K562 (cell line): ENCODE measurements at regions not wholly inside any gene's neighbourhood (a gene's known extent, or its start where the extent isn't known, plus 50 kb on each side); places are given as distances from the start of the nearest gene placed in this dataset.

Source experiments
- ATAC-seq: fragments of 200-7000 bp; cut with Tn5 transposase; 3 replicates; pipeline ENCODE4 v1.9.1; 2020; ENCODE audit warnings: moderate library complexity
- BruUV-seq: library from RNA; stranded (reverse); fragments of 400-500 nt; replicated peaks from 2 replicates; lab custom pipeline; 2021; lab: Mats Ljungman, UMichigan
- CTCF ChIA-PET: fragments of 300-600 bp; formaldehyde crosslinking; extraction: SDS; loops from one replicate; lab custom pipeline; 2021; ENCODE audit warnings: low intra/inter-chr PET ratio; lab: Yijun Ruan, JAX
- POLR2A ChIA-PET: fragments of 300-600, 350-650 bp; sonication (Branson Sonifier 250); formaldehyde crosslinking; extraction: SDS; loops from one replicate; lab custom pipeline; 2021; ENCODE audit warnings: antibody characterized with exemption, inconsistent platforms; lab: Yijun Ruan, JAX
- DNase-seq, 4 experiments: peaks; one replicate each; pipeline versions ENCODE4 v3.0.0 to v3.0.0-alpha.2; 2011 to 2018; ENCODE audit warnings: low spot score in 3 of 4, mixed read lengths in 3 of 4; ENCODE audit errors: extremely low read depth in 1 of 4
- FAIRE-seq: peaks from 2 replicates; lab custom pipeline; 2011; peaks lifted over from hg19 to GRCh38; lab: Jason Lieb, UNC
- H2AFZ ChIP-seq: 2 replicates; pipeline ENCODE4 v1.6.0; 2011; ENCODE audit warnings: low read depth, low read length, control low read depth, inconsistent platforms
- H3K27ac ChIP-seq: fragments of 200-600 bp; 3 replicates; pipeline ENCODE4 v1.8.0; 2011; ENCODE audit warnings: low read depth, mild to moderate bottlenecking, control low read depth, inconsistent platforms, low read length, moderate library complexity, mixed read lengths; ENCODE audit errors: extremely low read depth
- H3K27me3 ChIP-seq, 2 experiments: fragments of 300-600 bp in 1 of 2; 2 replicates in 1 of 2; 3 replicates in 1 of 2; pipeline versions ENCODE4 v1.6.0 to v1.8.0; 2011; ENCODE audit warnings: inconsistent platforms in 2 of 2, low read length in 2 of 2, mild to moderate bottlenecking in 1 of 2, mixed read lengths in 1 of 2, moderate library complexity in 1 of 2; ENCODE audit not compliant: control insufficient read depth in 2 of 2, insufficient read depth in 2 of 2
- H3K36me3 ChIP-seq: fragments of 300-600 bp; 3 replicates; pipeline ENCODE4 v1.8.0; 2011; ENCODE audit warnings: mild to moderate bottlenecking, low read length, inconsistent platforms; ENCODE audit not compliant: control insufficient read depth, insufficient read depth
- H3K4me1 ChIP-seq, 2 experiments: fragments of 200-600 bp in 1 of 2; replicated peaks in 1 of 2; 2 replicates in 1 of 2; 3 replicates in 1 of 2; pipeline versions ENCODE4 v1.5.1 to v1.8.0; 2011; ENCODE audit warnings: inconsistent platforms in 2 of 2, low read length in 2 of 2, mild to moderate bottlenecking in 1 of 2, mixed read lengths in 1 of 2, moderate library complexity in 1 of 2; ENCODE audit not compliant: control insufficient read depth in 2 of 2, insufficient read depth in 2 of 2
- H3K4me2 ChIP-seq: 2 replicates; pipeline ENCODE4 v1.6.1; 2011; ENCODE audit warnings: low read length, control low read depth, inconsistent platforms, mixed read lengths; ENCODE audit not compliant: insufficient read depth
- H3K4me3 ChIP-seq: fragments of 200-600 bp; sonication (generic), shearing (Covaris generic); 2 replicates; pipeline ENCODE4 v1.5.1; 2016; ENCODE audit warnings: control low read depth, inconsistent platforms
- H3K79me2 ChIP-seq: fragments of 200-600 bp; 3 replicates; pipeline ENCODE4 v1.8.0; 2011; ENCODE audit warnings: low read length, inconsistent platforms; ENCODE audit not compliant: control insufficient read depth, insufficient read depth
- H3K9ac ChIP-seq, 2 experiments: 2 replicates each; pipeline versions ENCODE4 v1.6.0 to v1.6.1; 2011; ENCODE audit warnings: low read depth in 2 of 2, low read length in 2 of 2, control low read depth in 1 of 2, inconsistent platforms in 1 of 2, mild to moderate bottlenecking in 1 of 2, mixed read lengths in 1 of 2; ENCODE audit not compliant: insufficient read depth in 1 of 2
- H3K9me1 ChIP-seq: one replicate; pipeline ENCODE4 v1.6.0; 2011; ENCODE audit warnings: inconsistent platforms, mild to moderate bottlenecking, low read length, moderate library complexity; ENCODE audit not compliant: control insufficient read depth, insufficient read depth
- H3K9me3 ChIP-seq: replicated peaks from 2 replicates; pipeline ENCODE4 v1.5.1; 2011; ENCODE audit warnings: low read depth, low read length, inconsistent platforms; ENCODE audit not compliant: control insufficient read depth, insufficient read depth
- H4K20me1 ChIP-seq: replicated peaks from 2 replicates; pipeline ENCODE4 v1.6.1; 2011; ENCODE audit warnings: low read length, inconsistent platforms, mixed read lengths; ENCODE audit not compliant: control insufficient read depth, insufficient read depth
- CTCFL ChIP-seq: IDR thresholded peaks from 2 replicates; pipeline ENCODE4 v1.6.1; 2011; ENCODE audit warnings: borderline replicate concordance, low read depth, mild to moderate bottlenecking, moderate library complexity, low read length; ENCODE audit not compliant: insufficient read depth, poor library complexity, severe bottlenecking
- EGR1 ChIP-seq: fragments of 450-650 bp; conservative IDR thresholded peaks from 2 replicates; pipeline ENCODE4 v1.6.1; 2017; ENCODE audit warnings: mild to moderate bottlenecking
- KLF13 ChIP-seq: fragments of 450-650 bp; IDR thresholded peaks from 2 replicates; pipeline ENCODE4 v1.6.1; 2016; ENCODE audit warnings: missing genetic modification characterization, low read depth, mild to moderate bottlenecking, missing compliant biosample characterization, moderate library complexity, borderline replicate concordance
- MLX ChIP-seq, 2 experiments: fragments of 450-650 bp in 1 of 2; sonication (generic) in 1 of 2; formaldehyde crosslinking; conservative IDR thresholded peaks; 2 replicates each; pipeline versions ENCODE4 v1.4.0 to v1.8.1; 2020 to 2022; ENCODE audit warnings: mild to moderate bottlenecking in 1 of 2, missing genetic modification reagents in 1 of 2
- PML ChIP-seq: IDR thresholded peaks from 2 replicates; pipeline ENCODE4 v1.6.1; 2012; ENCODE audit warnings: low read length, inconsistent platforms
- PTTG1 ChIP-seq: fragments of 450-650 bp; IDR thresholded peaks from 2 replicates; pipeline ENCODE4 v1.6.1; 2016; ENCODE audit warnings: low read depth, mild to moderate bottlenecking, missing genetic modification characterization, missing compliant biosample characterization
- SMARCE1 ChIP-seq: fragments of 450-650 bp; IDR thresholded peaks from 2 replicates; pipeline ENCODE4 v1.7.1; 2016; ENCODE audit warnings: mild to moderate bottlenecking
- TAF7 ChIP-seq: fragments of 450-650 bp; IDR thresholded peaks from 2 replicates; pipeline ENCODE4 v1.6.1; 2016; ENCODE audit warnings: missing genetic modification characterization, missing compliant biosample characterization
- TRIM28 ChIP-seq: fragments of 450-650 bp; IDR thresholded peaks from 2 replicates; pipeline ENCODE4 v1.6.1; 2017
- U2AF2 ChIP-seq: fragments of 200-400 bp; formaldehyde crosslinking; optimal IDR thresholded peaks from 2 replicates; pipeline ENCODE3; 2017; ENCODE audit warnings: low read depth, mild to moderate bottlenecking, low read length
- ZBTB8A ChIP-seq: fragments of 450-650 bp; IDR thresholded peaks from 2 replicates; pipeline ENCODE4 v1.6.1; 2018; ENCODE audit warnings: mild to moderate bottlenecking, moderate library complexity; ENCODE audit not compliant: partially characterized antibody
- ZNF512 ChIP-seq: IDR thresholded peaks from 2 replicates; pipeline ENCODE4 v1.6.1; 2016; ENCODE audit warnings: missing genetic modification characterization, missing compliant biosample characterization
- WGBS: fragments of 100-300 bp; shearing (Covaris generic); methylation state at CpG from one replicate; pipeline ENCODE4 v1.1.6; 2016; ENCODE audit warnings: low coverage, mixed read lengths; ENCODE audit not compliant: insufficient coverage; ENCODE audit errors: missing lambda C conversion rate; 5-methylcytosine and 5-hydroxymethylcytosine counted together
- in situ Hi-C: fragments of 300-500 bp; cut with MboI; formaldehyde crosslinking; loops from 4 replicates; pipeline ENCODE4 v1.15.0; 2018; ENCODE audit warnings: inconsistent platforms, mixed read lengths
- intact Hi-C: fragments of 100-400 bp; cut with micrococcal nuclease; formaldehyde crosslinking; loops from 2 replicates; pipeline ENCODE4 v1.14.2; 2022

- H3K79me2 ChIP-seq, result no peaks in the 10 kb centered on the region
- H3K4me1 ChIP-seq, result no peaks in the 10 kb centered on the region
- ATAC-seq (no peak), FAIRE-seq (no peak), DNase-seq (no peak)
- no peaks in the 10 kb centered on the region for H4K20me1 ChIP-seq
- no peak overlapping the region for H2AFZ ChIP-seq
- BruUV-seq, result no TSS peak
- no peak for TF ChIP-seq SMARCE1
- TF ChIP-seq PML, result no peak
- TF ChIP-seq KLF13 (tag), result no peak
- no peak for TF ChIP-seq U2AF2
- no peak for TF ChIP-seq MLX (CRISPR knock-in tag; conservative IDR thresholded peaks at IDR 0.05)
- no peak for TF ChIP-seq PTTG1 (tag)
- TF ChIP-seq TAF7 (tag), result no peak
- TF ChIP-seq ZBTB8A, result no peak
- no peak for TF ChIP-seq CTCFL
- no peak for TF ChIP-seq TRIM28
- TF ChIP-seq ZNF512 (tag), result no peak
- TF ChIP-seq EGR1, result no peak
- H3K27ac ChIP-seq, result no peak overlapping the region
- H3K36me3 ChIP-seq, result no peaks in the 10 kb centered on the region
- ChIA-PET CTCF (no interaction called here), POLR2A (no interaction called here)
- 0% methylated on average over 1 of the region's 1 CpG for WGBS
- H3K9me3 ChIP-seq, result no peaks in the 10 kb centered on the region; the same call in 1 of the 2 replicates
- no peak overlapping the region for H3K4me3 ChIP-seq
- in situ Hi-C loops (no loop called here), intact Hi-C loops (no loop called here)
- H3K27me3 ChIP-seq, result no peaks in the 10 kb centered on the region
- H3K4me2 ChIP-seq, result no peak overlapping the region
- H3K9ac ChIP-seq, result no peak overlapping the region
- H3K9me1 ChIP-seq, result no peaks in the 10 kb centered on the region
These were observed 244.3 kb downstream of the ZIC1 start for GRCh38 chr3:147653367-147653923.
